Nephron (organoid): ENCODE measurements at regions not wholly inside any gene's neighbourhood (a gene's known extent, or its start where the extent isn't known, plus 50 kb on each side); places are given as distances from the start of the nearest gene placed in this dataset.

Source experiments
- H3K27ac Mint-ChIP-seq, 3 experiments: 2 replicates each; pipeline ENCODE4 v1.8.0; 2020; ENCODE audit warnings: mixed read lengths in 3 of 3, mild to moderate bottlenecking in 2 of 3, moderate library complexity in 1 of 3
- H3K27me3 Mint-ChIP-seq: 2 replicates; pipeline ENCODE4 v1.8.0; 2021; ENCODE audit warnings: low read depth, mild to moderate bottlenecking, moderate library complexity, mixed read lengths
- H3K36me3 Mint-ChIP-seq: 2 replicates; pipeline ENCODE4 v1.8.0; 2020; ENCODE audit warnings: low read depth, mixed read lengths
- H3K4me1 Mint-ChIP-seq: 2 replicates; pipeline ENCODE4 v1.8.0; 2020; ENCODE audit warnings: mixed read lengths
- H3K4me3 Mint-ChIP-seq, 3 experiments: 2 replicates each; pipeline ENCODE4 v1.8.0; 2020; ENCODE audit warnings: mild to moderate bottlenecking in 3 of 3, mixed read lengths in 3 of 3, moderate library complexity in 2 of 3
- H3K9me3 Mint-ChIP-seq: 2 replicates; pipeline ENCODE4 v1.8.0; 2020; ENCODE audit warnings: mixed read lengths
- CTCF ChIP-seq, 3 experiments: fragments of 200-600 bp; sonication (generic); IDR thresholded peaks; one replicate each; pipeline ENCODE4 v1.5.0; 2021; ENCODE audit warnings: antibody characterized with exemption in 3 of 3; ENCODE audit not compliant: unreplicated experiment in 3 of 3

- Mint-ChIP-seq H3K27ac (no peak overlapping the region), H3K9me3 (no peaks in the 10 kb centered on the region), H3K36me3 (no peaks in the 10 kb centered on the region), H3K4me3 (no peak overlapping the region), H3K4me1 (peaks cover 13% of the 10 kb centered on the region), H3K27me3 (peaks cover 10% of the 10 kb centered on the region)
- no peak for TF ChIP-seq CTCF (IDR thresholded peaks at IDR 0.05; ENCODE audit: unreplicated experiment in 3 of 3)
These were observed 279.8 kb downstream of the EIPR1 start for GRCh38 chr2:3097804-3098203.

GRCh38 chr2:3094999-3095958, 282.3 kb downstream of the EIPR1 start:
- H3K36me3 Mint-ChIP-seq: peaks cover 4% of the 10 kb centered on the region

GRCh38 chr2:3094318-3094717, 283.3 kb downstream of the EIPR1 start:
- Mint-ChIP-seq H3K27ac (no peak overlapping the region), H3K36me3 (peaks cover 4% of the 10 kb centered on the region), H3K4me1 (no peaks in the 10 kb centered on the region), H3K4me3 (no peak overlapping the region), H3K27me3 (no peaks in the 10 kb centered on the region), H3K9me3 (no peaks in the 10 kb centered on the region)
- no peak for TF ChIP-seq CTCF (IDR thresholded peaks at IDR 0.05; ENCODE audit: unreplicated experiment in 3 of 3)

More at GRCh38 chr2:3094999-3095958, 282.3 kb downstream of the EIPR1 start:
- no peak for TF ChIP-seq CTCF (IDR thresholded peaks at IDR 0.05; ENCODE audit: unreplicated experiment in 3 of 3)
- no peaks in the 10 kb centered on the region for H3K9me3 Mint-ChIP-seq
- no peak overlapping the region for H3K27ac Mint-ChIP-seq
- peaks cover 3% of the 10 kb centered on the region for H3K27me3 Mint-ChIP-seq
- H3K4me1 Mint-ChIP-seq: no peaks in the 10 kb centered on the region
- no peak overlapping the region for H3K4me3 Mint-ChIP-seq

- peaks cover 3% of the 10 kb centered on the region for H3K9me3 Mint-ChIP-seq
- no peaks in the 10 kb centered on the region for H3K27me3 Mint-ChIP-seq
- no peak overlapping the region for H3K4me3 Mint-ChIP-seq
- H3K36me3 Mint-ChIP-seq: peaks cover 4% of the 10 kb centered on the region
- no peaks in the 10 kb centered on the region for H3K4me1 Mint-ChIP-seq
- no peak overlapping the region for H3K27ac Mint-ChIP-seq
- no peak for TF ChIP-seq CTCF (IDR thresholded peaks at IDR 0.05; ENCODE audit: unreplicated experiment in 3 of 3)
These were observed 285.9 kb downstream of the EIPR1 start for GRCh38 chr2:3091696-3092095.

- H3K4me3 Mint-ChIP-seq: no peak overlapping the region
- H3K36me3 Mint-ChIP-seq: no peaks in the 10 kb centered on the region
- TF ChIP-seq CTCF (IDR thresholded peaks at IDR 0.05; ENCODE audit: unreplicated experiment in 3 of 3): no peak
- H3K27me3 Mint-ChIP-seq: peaks cover 3% of the 10 kb centered on the region
- no peak overlapping the region for H3K27ac Mint-ChIP-seq
- peaks cover 21% of the 10 kb centered on the region for H3K9me3 Mint-ChIP-seq
- H3K4me1 Mint-ChIP-seq: no peaks in the 10 kb centered on the region
These were observed 294.9 kb downstream of the EIPR1 start for GRCh38 chr2:3082705-3083104.
